IMR-90 (cell line): ENCODE measurements at regions not wholly inside any gene's neighbourhood (a gene's known extent, or its start where the extent isn't known, plus 50 kb on each side); places are given as distances from the start of the nearest gene placed in this dataset.
"Not testable (repeated sequence)": the region's sequence is repeated elsewhere in the genome, so short reads cannot be mapped to it uniquely, and the experiment has no call there.

ENCODE experiments used
- ATAC-seq: fragments of 200-7000 bp; cut with Tn5 transposase; 2 replicates; pipeline ENCODE4 v1.9.1; 2020; ENCODE audit warnings: low read depth, mild to moderate bottlenecking, moderate library complexity
- BruUV-seq: library from RNA; stranded (reverse); fragments of 400-500 nt; replicated peaks from 2 replicates; lab custom pipeline; 2021; lab: Mats Ljungman, UMichigan
- CTCF ChIA-PET: fragments of 300-600 bp; formaldehyde crosslinking; extraction: SDS; loops from one replicate; lab custom pipeline; 2021; ENCODE audit warnings: antibody characterized with exemption; lab: Yijun Ruan, JAX
- POLR2A ChIA-PET: fragments of 300-600 bp; sonication (Branson Sonifier 250); formaldehyde crosslinking; loops from one replicate; lab custom pipeline; 2022; ENCODE audit warnings: antibody characterized with exemption; ENCODE audit not compliant: unreplicated experiment; lab: Charles Lee
- DNase-seq: peaks from one replicate; pipeline ENCODE4 v3.0.0; 2013
- H2AFZ ChIP-seq: replicated peaks from 2 replicates; pipeline ENCODE3; 2013; ENCODE audit warnings: low read length, mild to moderate bottlenecking; ENCODE audit not compliant: poor library complexity
- H2AK5ac ChIP-seq: 2 replicates; pipeline ENCODE4 v1.6.1; 2013; ENCODE audit warnings: low read depth, low read length, inconsistent platforms
- H2AK9ac ChIP-seq: replicated peaks from 2 replicates; pipeline ENCODE3; 2013; ENCODE audit warnings: mild to moderate bottlenecking, low read depth, low read length, moderate library complexity; ENCODE audit not compliant: poor library complexity
- H2BK120ac ChIP-seq: 2 replicates; pipeline ENCODE4 v1.6.1; 2013; ENCODE audit warnings: low read depth, low read length, inconsistent platforms
- H2BK15ac ChIP-seq: 3 replicates; pipeline ENCODE4 v1.6.1; 2013; ENCODE audit warnings: low read depth, low read length, inconsistent platforms
- H2BK20ac ChIP-seq: 2 replicates; pipeline ENCODE4 v1.6.1; 2013; ENCODE audit warnings: low read depth, mild to moderate bottlenecking, inconsistent platforms, low read length, moderate library complexity
- H2BK5ac ChIP-seq: 2 replicates; pipeline ENCODE4 v1.6.1; 2013; ENCODE audit warnings: mild to moderate bottlenecking, low read depth, low read length, inconsistent platforms; ENCODE audit not compliant: poor library complexity, severe bottlenecking
- H3K14ac ChIP-seq: replicated peaks from 2 replicates; pipeline ENCODE4 v1.6.1; 2013; ENCODE audit warnings: low read depth, low read length, inconsistent platforms
- H3K18ac ChIP-seq: 2 replicates; pipeline ENCODE4 v1.6.1; 2013; ENCODE audit warnings: low read depth, low read length, control low read depth
- H3K23ac ChIP-seq: 2 replicates; pipeline ENCODE4 v1.6.1; 2013; ENCODE audit warnings: low read depth, low read length, inconsistent platforms
- H3K27ac ChIP-seq: 2 replicates; pipeline ENCODE4 v1.5.1; 2013; ENCODE audit warnings: mild to moderate bottlenecking, control low read depth, low read length; ENCODE audit not compliant: insufficient read depth
- H3K27me3 ChIP-seq: 2 replicates; pipeline ENCODE4 v1.6.1; 2013; ENCODE audit warnings: low read length; ENCODE audit not compliant: control insufficient read depth, insufficient read depth
- H3K36me3 ChIP-seq: 2 replicates; pipeline ENCODE4 v1.6.1; 2013; ENCODE audit warnings: low read length, mixed read lengths; ENCODE audit not compliant: control insufficient read depth, insufficient read depth
- H3K4ac ChIP-seq: 2 replicates; pipeline ENCODE4 v1.6.1; 2013; ENCODE audit warnings: low read depth, low read length, inconsistent platforms
- H3K4me1 ChIP-seq: 2 replicates; pipeline ENCODE4 v1.6.1; 2013; ENCODE audit warnings: low read length, mixed read lengths; ENCODE audit not compliant: control insufficient read depth, insufficient read depth
- H3K4me2 ChIP-seq: 2 replicates; pipeline ENCODE4 v1.6.1; 2013; ENCODE audit warnings: low read depth, mild to moderate bottlenecking, control low read depth, low read length, moderate library complexity
- H3K4me3 ChIP-seq: 2 replicates; pipeline ENCODE4 v1.5.1; 2013; ENCODE audit warnings: low read depth, mild to moderate bottlenecking, control low read depth, low read length, moderate library complexity; ENCODE audit not compliant: insufficient read depth
- H3K56ac ChIP-seq: 2 replicates; pipeline ENCODE4 v1.6.1; 2013; ENCODE audit warnings: low read length, inconsistent platforms; ENCODE audit not compliant: insufficient read depth; ENCODE audit errors: extremely low read depth
- H3K79me1 ChIP-seq, 2 experiments: 2 replicates each; pipeline ENCODE4 v1.6.1; 2013; ENCODE audit warnings: low read length in 2 of 2, inconsistent platforms in 1 of 2, low read depth in 1 of 2
- H3K9ac ChIP-seq: 2 replicates; pipeline ENCODE4 v1.6.1; 2013; ENCODE audit warnings: low read depth, low read length, control low read depth
- H3K9me1 ChIP-seq: 2 replicates; pipeline ENCODE4 v1.6.1; 2013; ENCODE audit warnings: low read length, inconsistent platforms; ENCODE audit not compliant: insufficient read depth
- H3K9me3 ChIP-seq: 2 replicates; pipeline ENCODE4 v1.6.1; 2013; ENCODE audit warnings: low read length; ENCODE audit not compliant: control insufficient read depth, insufficient read depth
- H4K20me1 ChIP-seq: 2 replicates; pipeline ENCODE4 v1.6.1; 2013; ENCODE audit warnings: low read length, inconsistent platforms; ENCODE audit not compliant: insufficient read depth
- H4K5ac ChIP-seq: 2 replicates; pipeline ENCODE4 v1.6.1; 2013; ENCODE audit warnings: mild to moderate bottlenecking, low read depth, low read length, control low read depth
- H4K8ac ChIP-seq, 2 experiments: 2 replicates each; pipeline ENCODE4 v1.6.1; 2013; ENCODE audit warnings: low read depth in 2 of 2, low read length in 2 of 2, control low read depth in 1 of 2, inconsistent platforms in 1 of 2
- H4K91ac ChIP-seq: 2 replicates; pipeline ENCODE4 v1.6.1; 2013; ENCODE audit warnings: low read depth, low read length, inconsistent platforms; ENCODE audit not compliant: insufficient read depth
- WGBS, 2 experiments: methylation state at CpG; one replicate each; pipeline versions ENCODE4 v1.1.5 to v1.1.7; 2013; ENCODE audit warnings: missing lambda C conversion rate in 2 of 2; ENCODE audit not compliant: insufficient read length in 1 of 2; ENCODE audit errors: extremely low coverage in 2 of 2; 5-methylcytosine and 5-hydroxymethylcytosine counted together
- dilution Hi-C: fragments of 300-500 bp; cut with HindIII; formaldehyde crosslinking; loops from one replicate; pipeline ENCODE4 v1.14.3; 2018; ENCODE audit warnings: low sequenced_read_pairs; ENCODE audit not compliant: unreplicated experiment
- in situ Hi-C: fragments of 300-500 bp; cut with MboI; formaldehyde crosslinking; loops from 3 replicates; pipeline ENCODE4 v1.14.3; 2019; ENCODE audit warnings: low sequenced_read_pairs, inconsistent platforms, mixed read lengths
- intact Hi-C: fragments of 100-400 bp; cut with micrococcal nuclease; formaldehyde crosslinking; loops from 2 replicates; pipeline ENCODE4 v1.10.0; 2022

DNA sequence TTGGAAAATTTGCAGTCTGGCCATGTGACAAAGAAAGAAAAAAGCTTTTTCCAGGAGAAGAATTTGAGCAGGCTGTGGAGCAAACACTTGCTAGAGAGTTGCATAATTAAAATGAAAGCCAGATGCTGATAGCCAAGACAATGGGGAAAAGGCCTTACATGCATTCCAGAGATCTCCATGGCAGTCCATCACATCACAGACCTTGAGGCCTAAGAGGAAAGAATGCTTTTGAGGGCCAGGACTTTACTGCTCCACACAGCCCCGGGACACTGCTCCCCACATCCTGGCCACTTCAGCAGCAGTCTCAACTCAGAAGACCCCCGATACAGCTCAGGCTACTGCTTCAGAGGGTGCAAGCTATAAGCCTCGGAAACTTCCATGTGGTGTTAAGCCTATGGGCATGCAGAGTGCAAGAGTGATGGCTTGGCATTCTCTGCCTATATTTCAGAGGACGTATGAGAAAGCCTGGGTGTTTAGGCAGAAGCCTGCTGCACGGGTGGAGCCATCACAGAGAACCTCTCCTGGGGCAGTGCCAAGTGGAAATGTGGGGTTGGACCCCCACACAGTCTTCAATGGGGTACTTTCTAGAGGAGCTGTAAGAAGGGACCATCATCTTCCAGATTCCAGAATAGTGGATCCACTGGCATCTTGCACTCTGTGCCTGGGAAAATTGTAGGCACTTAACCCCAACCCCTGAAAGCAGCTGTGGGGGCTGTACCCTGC, 230.7 kb downstream of the POTEG start:
- peaks cover 10% of the 10 kb centered on the region for H3K9me3 ChIP-seq
- H3K4me3 ChIP-seq, H3K56ac ChIP-seq, H2AFZ ChIP-seq, H3K4me2 ChIP-seq, H4K20me1 ChIP-seq, H3K79me1 ChIP-seq, H4K5ac ChIP-seq, H3K14ac ChIP-seq, H4K91ac ChIP-seq, POLR2A ChIA-PET, H3K27me3 ChIP-seq, BruUV-seq, H3K4me1 ChIP-seq, H3K9ac ChIP-seq, DNase-seq, H4K8ac ChIP-seq, H3K18ac ChIP-seq, H3K9me1 ChIP-seq, in situ Hi-C loops, H2BK120ac ChIP-seq, H2AK9ac ChIP-seq, H3K27ac ChIP-seq, H2BK20ac ChIP-seq, H3K23ac ChIP-seq, ATAC-seq, dilution Hi-C loops, intact Hi-C loops, H3K36me3 ChIP-seq, H2BK5ac ChIP-seq, H3K4ac ChIP-seq, H2AK5ac ChIP-seq, H2BK15ac ChIP-seq, CTCF ChIA-PET: not testable (repeated sequence)
- 20% methylated on average over 2 of the region's 5 CpGs; no CpG with 5 or more reads in 1 of the 2 experiments for WGBS, 2 experiments

DNA sequence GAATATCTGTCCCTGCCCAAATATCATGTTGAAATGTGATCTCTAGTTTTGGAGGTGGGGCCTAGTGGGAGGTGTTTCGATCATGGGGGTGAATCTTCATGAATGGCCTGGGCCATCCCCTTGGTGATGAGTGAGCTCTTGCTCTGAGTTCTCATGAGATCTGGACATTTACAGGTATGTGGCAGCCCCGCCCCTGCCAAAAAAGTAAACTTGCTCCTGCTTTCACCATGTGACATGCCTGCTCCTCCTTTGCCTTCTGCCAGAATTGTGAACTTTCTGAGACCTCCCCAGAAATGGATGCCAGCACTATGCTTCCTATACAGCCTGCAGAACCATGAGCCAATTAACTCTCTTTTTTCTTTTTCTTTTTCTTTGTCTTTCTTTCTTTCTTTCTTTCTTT, 229.3 kb downstream of the POTEG start:
- H2AFZ ChIP-seq, POLR2A ChIA-PET, H2AK9ac ChIP-seq, H3K27me3 ChIP-seq, H3K4me2 ChIP-seq, H4K20me1 ChIP-seq, H3K36me3 ChIP-seq, H3K27ac ChIP-seq, in situ Hi-C loops, BruUV-seq, H4K5ac ChIP-seq, H3K4me3 ChIP-seq, H4K91ac ChIP-seq, H3K23ac ChIP-seq, H2BK15ac ChIP-seq, H3K4ac ChIP-seq, H3K56ac ChIP-seq, H3K18ac ChIP-seq, H3K14ac ChIP-seq, H3K9me1 ChIP-seq, H3K4me1 ChIP-seq, CTCF ChIA-PET, H2BK20ac ChIP-seq, H2BK5ac ChIP-seq, intact Hi-C loops, H3K9ac ChIP-seq, dilution Hi-C loops, H3K9me3 ChIP-seq, H4K8ac ChIP-seq, H3K79me1 ChIP-seq, DNase-seq, H2BK120ac ChIP-seq, H2AK5ac ChIP-seq, ATAC-seq: not testable (repeated sequence)
- WGBS, 2 experiments: 0% methylated on average over 1 of the region's 2 CpGs; no CpG with 5 or more reads in 1 of the 2 experiments
